Islet of Langerhans (tissue), 1 donor: ENCODE measurements at regions not wholly inside any gene's neighbourhood (a gene's known extent, or its start where the extent isn't known, plus 50 kb on each side); places are given as distances from the start of the nearest gene placed in this dataset.

Source experiments
- FAIRE-seq: peaks from one replicate; lab custom pipeline; 2011; peaks lifted over from hg19 to GRCh38; lab: Jason Lieb, UNC

DNA sequence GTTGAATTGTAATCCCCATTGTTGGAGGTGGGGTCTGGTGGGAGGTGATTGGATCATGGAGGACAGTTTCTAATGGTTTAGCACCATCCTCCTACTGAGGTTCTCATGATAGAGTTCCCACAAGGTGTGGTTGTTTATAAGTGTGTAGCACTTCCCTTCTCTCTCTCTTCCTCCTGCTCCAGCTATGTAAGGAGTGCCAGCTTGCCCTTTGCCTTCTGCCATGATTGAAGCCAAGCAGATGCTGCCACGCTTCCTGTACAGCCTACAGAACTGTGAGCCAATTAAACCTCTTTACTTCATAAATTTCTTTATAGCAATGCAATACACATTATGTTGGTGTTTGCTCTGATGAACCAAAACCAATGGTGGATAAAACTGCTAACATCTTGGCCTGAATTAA is 238.2 kb downstream of the EFNB2 start:
- FAIRE-seq = no peak

DNA sequence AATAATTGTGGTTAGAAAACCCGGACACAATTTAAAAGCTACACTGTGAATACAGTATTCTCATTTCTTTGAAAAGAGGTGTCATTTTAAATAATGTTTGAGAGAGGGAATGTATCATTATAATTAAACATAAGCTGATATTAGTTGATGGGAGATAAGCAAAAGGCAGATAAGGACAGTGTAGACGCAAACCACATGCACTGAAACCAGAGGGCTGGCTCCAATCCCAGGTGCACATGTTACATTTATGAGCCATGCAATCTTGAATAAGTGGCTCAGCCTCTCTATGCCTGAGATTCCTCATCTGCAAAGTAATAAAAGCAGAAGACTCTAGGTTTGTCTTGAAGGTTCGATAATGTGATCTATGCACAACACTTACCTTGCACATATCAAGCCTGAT is 238.7 kb downstream of the EFNB2 start:
- no peak for FAIRE-seq

DNA sequence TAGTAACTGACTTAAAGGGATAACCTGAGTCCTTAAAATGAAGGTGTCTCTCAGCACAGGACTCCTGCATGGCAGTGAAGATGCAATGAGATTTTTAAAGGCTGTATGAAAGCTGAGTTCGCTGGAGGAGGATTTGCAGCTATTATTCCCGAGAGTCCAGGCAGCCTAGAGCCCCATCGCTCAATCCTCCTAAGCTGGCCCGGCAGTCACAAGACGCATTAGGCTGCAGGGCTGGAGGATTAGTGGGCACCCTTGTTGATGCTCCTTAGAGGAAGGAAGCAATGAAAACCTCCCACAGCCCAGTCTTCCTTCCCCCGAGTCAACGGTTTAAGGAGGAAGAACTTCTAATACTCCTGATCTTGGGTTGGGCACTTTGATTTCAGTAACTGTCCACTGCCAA is 239.5 kb downstream of the EFNB2 start:
- no peak for FAIRE-seq

DNA sequence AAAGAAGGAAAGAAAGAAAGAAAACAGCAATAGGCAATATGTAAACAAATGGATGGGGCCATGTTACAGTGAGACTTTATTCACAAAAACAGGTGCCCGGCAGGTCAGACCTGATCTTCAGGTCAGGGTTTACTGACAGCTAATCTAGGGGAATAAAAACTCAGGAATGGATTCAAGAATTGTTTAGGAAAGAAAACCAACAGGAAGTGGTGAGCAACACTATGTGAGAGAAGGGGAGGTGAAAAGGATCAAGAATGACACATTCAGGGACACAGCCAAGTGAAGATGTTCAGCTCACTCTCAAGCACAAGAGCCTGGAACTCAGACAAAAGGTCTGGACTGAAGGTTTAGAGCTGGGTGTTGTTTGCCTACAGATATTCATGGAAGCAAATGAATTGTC is 244.5 kb downstream of the EFNB2 start:
- no peak for FAIRE-seq

DNA sequence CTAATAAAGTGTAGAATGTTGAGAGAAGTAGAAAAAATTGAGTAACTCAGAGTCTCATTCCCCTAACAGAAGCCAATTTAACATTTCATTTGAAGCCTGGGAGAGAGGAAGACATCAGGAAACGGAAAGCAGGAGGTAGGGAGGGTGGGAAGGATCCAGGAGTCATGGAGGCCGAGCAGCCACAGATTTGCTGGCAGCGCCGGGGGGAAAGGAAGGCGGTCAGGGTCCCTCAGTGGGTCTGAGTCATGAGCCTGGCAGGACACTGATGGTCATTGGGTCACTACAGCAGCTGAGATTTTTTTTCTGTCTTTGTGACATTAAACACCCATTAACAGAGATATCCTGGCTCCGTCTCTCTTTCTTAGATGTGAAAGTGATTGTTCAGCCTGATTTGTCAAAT is 248.1 kb downstream of the EFNB2 start:
- FAIRE-seq = no peak

DNA sequence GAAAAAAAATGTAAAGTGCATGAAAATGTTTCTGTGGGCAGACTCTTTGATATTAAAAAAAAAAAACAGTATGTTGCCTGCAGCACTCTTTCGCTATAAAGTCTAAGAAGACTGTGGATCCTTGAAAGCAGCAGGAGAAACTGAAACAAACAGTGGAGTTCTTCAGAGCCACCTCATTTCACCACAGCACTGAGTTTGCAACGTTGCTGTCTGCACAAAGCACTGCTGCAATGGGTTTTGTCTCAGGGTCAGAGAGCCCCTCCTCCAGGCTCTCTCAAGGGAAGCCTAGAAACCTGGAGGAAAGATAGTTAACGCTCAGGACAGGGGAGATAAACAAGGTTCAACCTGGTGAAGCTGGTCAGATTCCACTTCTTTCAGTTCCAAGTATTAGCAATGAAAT is 248.7 kb downstream of the EFNB2 start:
- no peak for FAIRE-seq

DNA sequence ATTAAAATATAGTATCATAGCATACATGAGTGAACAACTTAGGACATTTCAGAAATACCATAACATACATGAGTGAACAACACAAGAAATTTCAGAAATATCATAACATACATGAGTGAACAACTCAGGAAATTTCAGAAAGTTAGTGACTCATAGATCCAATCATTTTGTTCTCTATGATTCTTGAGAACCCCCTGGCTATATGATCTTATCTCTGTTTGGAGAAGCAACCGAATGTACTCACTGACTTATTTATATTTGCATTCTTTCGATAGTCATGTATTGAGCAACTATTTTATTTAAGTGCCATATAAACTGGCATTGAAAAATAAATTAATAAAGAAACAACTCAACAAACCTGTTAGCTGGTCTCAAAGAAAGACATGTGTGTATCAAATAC is 251.1 kb downstream of the EFNB2 start:
- FAIRE-seq = no peak

DNA sequence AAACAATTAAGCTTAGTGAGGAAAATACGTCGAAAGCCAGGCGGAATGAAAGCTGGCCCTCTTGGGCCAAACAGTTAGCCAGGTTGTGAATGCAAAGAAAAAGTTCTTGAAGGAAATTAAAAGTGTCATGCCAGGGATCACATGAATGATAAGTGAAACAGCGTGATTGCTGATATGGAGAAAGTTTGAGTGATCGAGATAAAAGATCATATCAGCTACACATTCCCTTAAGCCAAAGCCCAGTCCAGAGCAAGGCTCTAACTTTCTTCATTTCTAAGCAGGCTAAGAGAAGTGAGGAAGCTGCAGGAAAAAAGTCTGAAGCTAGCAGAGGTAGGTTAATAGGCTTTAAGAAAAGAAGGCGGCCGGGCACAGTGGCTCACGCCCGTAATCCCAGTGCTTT is 254.0 kb downstream of the EFNB2 start:
- no peak for FAIRE-seq

DNA sequence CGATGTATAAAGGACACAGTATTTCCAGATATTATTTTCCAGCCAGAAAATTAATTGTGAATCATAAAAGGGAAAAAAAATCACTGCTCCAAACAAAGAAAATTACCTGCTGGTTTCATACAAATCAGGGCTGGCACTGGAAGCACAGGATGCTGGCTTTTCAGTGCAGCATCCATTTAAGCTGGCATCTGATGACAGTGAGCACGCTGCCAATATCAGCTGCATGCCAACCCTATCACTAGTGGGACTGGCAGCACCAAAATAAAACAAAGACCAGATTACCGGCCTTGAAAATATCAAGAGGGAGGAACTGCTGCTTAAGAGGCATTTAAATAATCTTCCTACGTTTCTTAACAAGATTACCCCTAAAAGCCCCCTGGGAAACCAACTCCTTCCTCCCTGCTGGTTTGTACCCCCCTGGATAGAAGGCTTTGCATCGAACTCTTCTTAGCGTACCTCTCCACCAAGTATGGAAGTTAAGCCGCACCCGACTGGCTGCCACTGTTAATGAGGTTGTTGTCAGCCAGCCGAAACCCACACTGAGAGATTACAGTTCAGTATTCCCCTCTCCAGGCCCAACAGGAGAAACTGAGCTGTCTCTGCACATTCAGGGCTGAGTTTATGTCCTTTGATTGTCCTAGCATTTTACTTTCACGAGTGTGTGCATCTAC is 257.8 kb downstream of the EFNB2 start:
- no peak for FAIRE-seq

DNA sequence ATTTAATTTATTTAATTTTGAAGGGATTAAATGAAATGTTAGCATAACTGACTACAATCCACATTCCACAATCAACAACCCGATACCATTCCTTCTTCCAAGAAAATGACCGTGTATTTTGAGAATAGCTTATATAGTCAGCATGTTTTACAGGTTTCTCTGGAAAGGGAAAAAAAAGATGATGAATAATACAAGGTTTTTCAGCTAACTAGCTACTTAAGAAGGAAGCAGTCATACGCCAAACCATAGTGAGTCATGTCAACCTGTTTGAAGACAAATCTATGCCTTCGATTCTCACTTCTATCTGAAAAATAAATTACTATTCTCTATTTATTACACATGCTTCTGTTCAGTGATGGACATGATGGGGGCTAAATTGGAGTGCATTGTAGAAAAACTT is 258.6 kb downstream of the EFNB2 start:
- no peak for FAIRE-seq

DNA sequence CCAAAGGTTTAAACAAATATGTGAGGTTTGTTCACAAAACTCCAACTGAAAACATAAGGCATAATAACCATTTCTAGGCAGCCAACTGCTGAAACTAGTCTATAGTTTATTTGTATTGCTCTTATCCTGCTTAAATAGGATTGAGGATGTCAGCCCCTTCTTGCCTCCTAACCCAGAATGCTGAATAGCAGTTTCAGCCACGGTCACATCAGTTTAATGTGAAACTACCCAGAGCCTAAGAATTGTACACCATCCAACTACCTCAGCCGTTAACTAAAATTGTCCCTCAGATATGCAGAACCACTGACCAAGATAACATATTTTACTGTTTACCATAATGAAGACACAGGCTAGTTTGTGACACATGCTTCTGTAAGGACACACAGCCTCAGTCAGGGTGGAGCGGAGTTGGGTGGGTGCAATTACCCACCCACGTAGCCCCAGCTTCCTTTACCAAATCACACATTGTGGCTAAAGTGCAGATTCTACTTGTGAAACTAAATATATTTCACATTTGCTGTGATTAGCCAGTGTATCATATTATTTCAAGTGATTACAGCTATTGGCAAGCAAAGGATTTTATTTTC is 259.9 kb downstream of the EFNB2 start:
- FAIRE-seq = no peak

DNA sequence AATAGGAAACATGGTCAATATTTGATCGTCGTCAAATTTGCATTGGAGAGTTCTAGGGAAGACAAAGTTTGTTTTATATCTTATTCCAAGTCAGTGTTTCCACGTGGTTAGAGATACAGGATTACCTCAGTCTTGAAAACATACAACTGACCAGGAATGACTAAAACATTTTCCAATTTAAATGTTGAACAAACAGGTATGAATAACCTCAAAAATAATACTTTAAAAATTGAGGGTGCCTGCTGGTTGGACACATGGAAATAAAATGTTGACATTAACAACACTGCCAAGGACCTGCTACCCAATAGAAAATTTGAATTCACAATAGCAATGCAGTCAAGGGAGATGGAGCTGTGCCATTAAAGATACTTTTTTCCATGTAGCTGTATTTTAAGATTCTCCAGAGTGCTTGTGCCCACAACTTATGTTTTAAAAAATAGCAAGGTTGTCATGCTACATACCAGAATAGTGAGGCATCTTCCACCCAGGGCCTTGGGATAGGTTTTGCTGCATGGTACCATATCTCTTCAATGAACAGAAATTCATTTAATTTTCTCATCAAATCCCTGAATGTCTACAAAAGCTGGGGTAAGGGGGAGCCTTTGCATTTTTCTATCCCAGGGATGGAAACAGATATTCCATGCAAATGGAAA is 260.8 kb downstream of the EFNB2 start:
- FAIRE-seq = no peak

DNA sequence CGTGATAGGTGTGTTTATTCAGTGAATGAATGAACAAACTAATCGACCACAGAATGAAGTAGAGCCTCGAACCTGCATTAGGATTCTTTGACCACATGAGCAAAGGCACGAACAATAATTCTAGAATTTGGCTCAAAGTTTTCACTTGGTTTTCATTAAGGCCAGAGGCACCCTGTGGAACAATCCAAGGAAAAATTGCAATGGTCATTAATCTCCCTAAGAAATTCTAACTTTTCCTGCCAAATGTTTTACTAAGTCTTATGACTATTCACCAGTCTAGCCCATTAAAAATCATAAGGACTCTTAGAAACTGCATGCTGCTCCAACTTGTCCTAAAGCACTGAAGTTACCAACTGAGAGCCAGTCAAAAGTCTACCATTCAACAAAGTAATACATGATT is 271.7 kb downstream of the EFNB2 start:
- FAIRE-seq = no peak

DNA sequence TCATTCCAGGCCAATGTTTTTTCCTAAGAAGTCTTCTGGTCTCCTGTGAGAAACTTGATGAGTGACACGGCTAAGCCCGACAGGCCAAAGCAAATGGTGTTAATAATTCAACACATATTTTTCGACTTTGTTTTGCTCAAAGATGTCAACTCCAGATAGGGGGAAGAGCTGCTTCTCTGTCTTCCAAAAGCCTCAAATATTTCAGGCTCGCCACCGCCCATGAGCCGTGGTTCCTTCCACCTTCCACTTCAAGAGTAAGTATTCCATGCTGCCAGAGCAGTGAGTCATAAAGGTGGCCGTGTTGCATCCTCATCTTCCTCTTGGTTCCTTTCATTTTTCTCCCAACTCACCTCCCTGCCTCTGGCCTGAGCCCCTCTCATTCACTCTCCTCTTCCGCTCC is 272.6 kb downstream of the EFNB2 start:
- no peak for FAIRE-seq

DNA sequence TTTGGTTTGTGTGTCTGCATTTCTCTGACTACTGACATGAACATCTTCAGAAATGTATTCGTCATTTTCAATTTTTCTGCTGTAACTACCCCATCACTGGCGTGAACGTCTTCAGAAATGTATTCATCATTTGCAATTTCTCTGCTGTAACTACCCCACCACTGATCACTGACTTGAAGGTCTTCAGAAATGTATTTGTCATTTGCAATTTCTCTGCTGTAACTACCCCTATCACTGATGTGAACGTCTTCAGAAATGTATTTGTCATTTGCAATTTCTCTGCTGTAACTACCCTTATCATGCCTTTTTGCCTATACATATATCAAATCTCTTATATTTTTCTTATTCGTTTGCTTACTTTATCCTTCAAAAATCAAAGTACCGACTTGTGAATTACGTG is 274.0 kb downstream of the EFNB2 start:
- no peak for FAIRE-seq

DNA sequence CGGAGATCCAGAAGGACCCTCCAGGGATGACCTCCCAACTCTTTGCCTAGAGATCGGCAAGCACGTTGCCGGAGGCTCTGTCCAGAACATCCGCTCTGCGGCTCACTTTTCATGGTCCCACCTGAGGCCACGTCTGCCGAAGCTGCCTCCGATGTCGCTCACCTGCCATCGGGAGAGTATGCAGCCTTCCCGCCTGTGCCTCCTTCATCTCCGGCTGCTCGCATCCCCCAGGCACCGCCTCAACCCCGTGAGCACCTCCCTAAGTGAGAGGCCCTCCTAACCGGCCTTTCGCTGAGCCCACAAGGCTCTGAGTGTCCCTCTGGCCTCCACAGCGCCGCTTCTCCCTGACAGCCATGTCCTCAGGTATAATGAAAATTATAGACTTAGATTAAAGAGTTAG is 275.1 kb downstream of the EFNB2 start:
- no peak for FAIRE-seq

DNA sequence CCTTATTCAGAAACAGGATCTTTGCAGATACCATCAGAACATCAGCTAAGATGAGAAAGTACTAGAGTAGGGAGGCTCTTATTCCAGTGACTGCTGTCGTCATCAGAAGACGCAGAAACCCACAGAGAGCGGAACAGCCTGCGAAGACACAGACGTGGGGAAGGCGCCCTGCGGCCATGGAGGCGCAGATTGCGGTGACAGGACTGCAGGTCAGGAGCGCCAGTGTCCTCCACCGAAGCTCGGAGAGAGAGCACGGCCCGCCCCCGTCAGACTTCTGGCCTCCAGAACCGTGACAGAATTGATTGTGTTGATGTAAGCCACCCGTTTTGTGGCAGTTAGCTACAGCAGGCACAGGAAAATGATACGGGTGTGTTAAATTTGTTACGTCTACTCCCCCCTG is 275.5 kb downstream of the EFNB2 start:
- no peak for FAIRE-seq

DNA sequence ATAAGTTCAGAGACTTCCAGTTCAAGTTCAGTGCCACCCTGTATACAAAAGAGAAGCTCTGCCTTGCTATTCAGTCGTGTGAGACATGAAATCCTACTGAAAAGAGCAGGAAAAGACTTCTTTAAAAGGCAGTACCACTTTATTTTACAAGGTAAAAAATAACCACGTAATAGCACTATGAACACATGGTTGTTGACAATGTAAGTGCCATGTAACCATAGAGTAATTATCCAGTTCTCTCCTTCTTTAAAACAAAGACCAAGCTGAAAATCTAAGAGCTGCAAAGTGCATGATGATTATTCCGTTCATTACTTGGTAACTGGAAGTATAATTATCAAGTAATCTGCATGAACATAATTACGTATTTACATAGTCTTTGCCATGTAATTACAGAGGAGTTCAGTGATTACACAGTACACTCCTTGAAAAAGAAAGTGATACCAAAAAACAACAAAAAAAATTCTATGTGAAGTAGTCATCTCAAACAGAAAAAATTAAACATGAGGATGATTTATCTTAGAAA is 288.7 kb downstream of the EFNB2 start:
- FAIRE-seq = no peak

DNA sequence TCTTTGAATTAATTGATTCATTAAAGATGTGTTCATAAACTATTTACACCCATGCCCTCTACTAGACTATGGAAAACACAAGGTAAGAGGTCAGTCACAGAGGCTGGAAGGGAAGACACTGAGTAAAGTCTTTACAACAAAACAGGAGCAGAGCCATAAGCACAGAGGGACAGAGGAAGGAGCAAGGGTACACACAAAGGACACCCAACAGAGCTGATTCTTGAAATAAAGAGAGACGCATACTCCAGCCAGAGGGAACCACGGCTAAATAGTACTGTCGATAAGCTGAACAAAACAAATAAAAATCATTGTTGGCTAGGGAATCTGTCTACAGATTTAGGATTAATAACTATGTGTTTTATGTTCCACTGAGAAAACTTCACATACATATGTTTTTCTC is 289.2 kb downstream of the EFNB2 start:
- FAIRE-seq = no peak

DNA sequence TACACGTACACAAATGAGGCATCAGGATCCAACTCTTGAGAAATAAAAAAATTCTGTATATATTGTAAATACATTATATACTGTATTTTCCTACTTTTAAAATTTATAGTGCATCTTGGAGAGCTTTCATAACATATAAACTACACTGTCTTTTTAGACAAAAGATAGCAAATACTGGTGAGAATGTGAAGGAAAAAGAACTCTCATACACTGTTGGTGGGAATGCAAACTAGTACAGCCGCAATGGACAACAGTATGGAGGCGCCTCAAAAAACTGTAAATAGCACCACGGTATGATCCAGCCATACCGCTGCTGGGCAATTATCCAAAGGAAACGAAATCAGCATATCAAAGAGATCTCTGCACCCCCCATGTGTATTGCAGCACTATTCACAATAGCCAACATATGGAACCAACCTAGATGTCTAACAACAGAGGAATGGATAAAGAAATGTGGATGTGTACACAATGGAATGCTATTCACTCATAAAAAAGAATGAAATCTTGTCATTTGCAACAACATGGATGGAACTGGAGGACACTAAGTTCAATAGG is 292.4 kb downstream of the EFNB2 start:
- FAIRE-seq = no peak

DNA sequence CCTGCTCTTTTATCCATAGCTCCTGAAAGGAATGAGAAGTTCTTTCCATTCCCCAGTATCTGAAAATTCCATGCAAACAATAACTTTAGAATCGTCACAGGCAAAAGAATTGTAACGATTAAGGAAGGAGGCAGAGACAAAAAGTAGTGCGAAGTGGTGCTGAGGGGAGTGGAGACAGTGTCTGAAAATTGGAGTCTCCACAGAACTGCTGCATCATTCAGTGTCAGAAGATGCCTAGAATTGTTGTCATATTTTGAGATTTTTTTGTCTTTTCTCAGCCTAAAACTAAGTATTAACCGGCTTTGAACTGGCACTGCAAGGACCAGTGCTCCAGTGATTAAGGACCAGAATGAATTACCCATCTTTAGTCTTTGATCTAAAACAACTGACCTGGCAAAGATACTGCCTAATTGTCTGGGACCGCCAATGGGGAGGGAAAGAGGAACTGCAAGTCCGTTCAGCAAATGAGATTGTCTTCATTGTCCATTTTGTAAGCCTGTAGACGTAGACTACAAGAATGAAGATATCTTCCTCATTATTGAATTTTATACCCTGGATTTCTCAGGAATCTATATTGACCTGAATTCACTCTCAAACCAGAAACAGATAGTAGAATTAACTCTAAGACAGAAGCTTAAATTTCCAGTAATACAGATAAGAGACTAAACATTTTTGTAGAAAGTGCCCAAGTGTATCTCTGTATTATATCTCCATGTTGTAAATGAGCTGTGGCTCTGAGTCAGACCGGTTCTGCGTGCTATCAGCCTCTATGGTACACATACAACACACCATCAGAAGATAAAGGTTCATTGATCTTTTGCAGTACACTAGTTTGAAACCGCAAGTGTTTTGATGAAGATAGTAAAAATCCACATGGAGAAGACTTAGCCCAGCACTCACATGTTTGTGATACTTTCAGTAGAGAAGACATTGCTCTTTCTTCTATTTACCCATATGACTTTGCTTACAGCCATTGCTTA is 293.2 kb downstream of the EFNB2 start:
- no peak for FAIRE-seq

DNA sequence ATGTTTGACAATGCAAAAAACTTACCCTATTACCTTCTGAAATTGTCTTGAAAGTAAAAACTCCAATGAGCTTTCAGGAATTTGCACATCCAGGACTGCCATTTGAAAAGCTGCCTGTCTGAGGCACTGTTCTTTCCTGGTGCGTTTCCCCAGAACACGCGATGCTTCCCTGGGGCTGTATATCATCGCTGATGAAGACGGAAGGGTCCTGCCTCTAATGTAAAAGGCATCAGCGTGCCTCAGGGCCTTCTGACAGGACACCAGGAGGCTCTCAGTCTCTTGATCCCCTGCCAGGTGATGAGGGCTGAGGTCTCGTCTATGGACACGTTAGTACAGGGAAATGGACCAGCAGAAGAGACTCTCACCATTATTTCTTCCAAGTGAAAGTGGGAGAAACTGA is 296.8 kb downstream of the EFNB2 start:
- FAIRE-seq = no peak
